Duodenal mucosa (tissue), 2 donors: ENCODE measurements at regions not wholly inside any gene's neighbourhood (a gene's known extent, or its start where the extent isn't known, plus 50 kb on each side); places are given as distances from the start of the nearest gene placed in this dataset.

Experiments used
- H3K27ac ChIP-seq: one replicate; pipeline ENCODE4 v1.7.0; 2013; ENCODE audit warnings: low read depth, low read length
- H3K27me3 ChIP-seq, 2 donors: one replicate each; pipeline ENCODE4 v1.7.0; 2013; ENCODE audit warnings: low read length in 2 of 2, control low read depth in 1 of 2; ENCODE audit not compliant: insufficient read depth in 2 of 2, control insufficient read depth in 1 of 2
- H3K36me3 ChIP-seq, 2 donors: one replicate each; pipeline ENCODE4 v1.7.0; 2013; ENCODE audit warnings: low read length in 2 of 2, control low read depth in 1 of 2; ENCODE audit not compliant: insufficient read depth in 2 of 2, control insufficient read depth in 1 of 2
- H3K4me1 ChIP-seq, 2 donors: one replicate each; pipeline ENCODE4 v1.7.0; 2013; ENCODE audit warnings: low read length in 2 of 2, control low read depth in 1 of 2; ENCODE audit not compliant: insufficient read depth in 2 of 2, control insufficient read depth in 1 of 2
- H3K4me3 ChIP-seq, 2 donors: one replicate each; pipeline ENCODE4 v1.7.0; 2013; ENCODE audit warnings: low read length in 2 of 2, low read depth in 1 of 2
- H3K9ac ChIP-seq, 2 donors: one replicate each; pipeline ENCODE4 v1.7.0; 2013; ENCODE audit warnings: low read length in 2 of 2, low read depth in 1 of 2
- H3K9me3 ChIP-seq, 2 donors: one replicate each; pipeline ENCODE4 v1.7.0; 2013; ENCODE audit warnings: low read length in 2 of 2, control low read depth in 1 of 2; ENCODE audit not compliant: control insufficient read depth in 1 of 2

- Histone ChIP-seq H3K4me3 (no peak overlapping the region), H3K9ac (no peak overlapping the region), H3K27ac (no peak overlapping the region), H3K27me3 (no peaks in the 10 kb centered on the region), H3K9me3 (no peaks in the 10 kb centered on the region), H3K4me1 (no peaks in the 10 kb centered on the region), H3K36me3 (no peaks in the 10 kb centered on the region)
Observed at GRCh38 chr6:140821196-140821595, 1311.5 kb upstream of the GJE1 start.

DNA sequence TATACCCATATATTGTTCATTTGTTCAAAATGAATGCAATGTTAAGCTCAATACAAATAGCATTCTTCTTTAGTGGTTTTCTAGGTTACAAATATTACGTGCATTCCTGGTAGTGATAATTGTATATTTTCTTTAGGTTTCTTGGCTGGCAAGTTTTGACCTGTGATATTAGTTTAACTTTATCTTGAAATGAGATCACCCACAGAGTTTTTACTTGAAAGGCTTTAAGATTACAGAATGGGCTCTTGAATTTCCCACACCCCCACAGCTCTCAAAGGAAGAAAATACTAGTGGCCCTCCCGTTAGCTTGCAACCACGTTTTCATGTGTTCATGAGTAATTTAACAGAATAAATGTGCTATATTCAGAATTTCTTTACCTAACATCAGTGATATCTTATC, 1315.5 kb upstream of the GJE1 start:
- Histone ChIP-seq H3K9me3 (no peaks in the 10 kb centered on the region), H3K27ac (no peak overlapping the region), H3K27me3 (no peaks in the 10 kb centered on the region), H3K4me1 (no peaks in the 10 kb centered on the region), H3K9ac (no peak overlapping the region), H3K4me3 (no peak overlapping the region), H3K36me3 (no peaks in the 10 kb centered on the region)

- no peaks in the 10 kb centered on the region for H3K4me1 ChIP-seq
- H3K27ac ChIP-seq: no peak overlapping the region
- no peaks in the 10 kb centered on the region for H3K36me3 ChIP-seq
- no peaks in the 10 kb centered on the region for H3K27me3 ChIP-seq
- no peaks in the 10 kb centered on the region for H3K9me3 ChIP-seq
- H3K9ac ChIP-seq: no peak overlapping the region
- H3K4me3 ChIP-seq: no peak overlapping the region
Observed at GRCh38 chr6:140816681-140817080, 1316.0 kb upstream of the GJE1 start.

DNA sequence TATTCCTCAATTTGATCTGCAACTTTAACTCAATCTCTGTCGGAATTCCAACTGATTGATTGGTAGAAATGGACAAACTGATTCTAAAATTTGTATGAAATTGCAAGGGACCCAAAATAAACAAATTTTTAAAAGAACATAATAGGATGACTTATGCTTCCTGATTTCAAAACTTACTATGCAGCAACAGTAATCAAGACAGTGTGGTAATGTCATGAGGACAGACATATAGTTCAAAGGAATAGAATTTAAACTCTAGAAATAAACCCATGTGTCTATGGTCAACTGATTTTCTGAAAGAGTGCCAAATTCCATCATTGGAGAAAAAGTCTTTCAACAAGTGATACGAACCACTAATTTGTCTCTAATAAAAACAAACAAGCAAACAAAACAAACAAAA, 1320.1 kb upstream of the GJE1 start:
- Histone ChIP-seq H3K27me3 (no peaks in the 10 kb centered on the region), H3K4me1 (no peaks in the 10 kb centered on the region), H3K9me3 (no peaks in the 10 kb centered on the region), H3K9ac (no peak overlapping the region), H3K4me3 (no peak overlapping the region), H3K36me3 (no peaks in the 10 kb centered on the region), H3K27ac (no peak overlapping the region)

DNA sequence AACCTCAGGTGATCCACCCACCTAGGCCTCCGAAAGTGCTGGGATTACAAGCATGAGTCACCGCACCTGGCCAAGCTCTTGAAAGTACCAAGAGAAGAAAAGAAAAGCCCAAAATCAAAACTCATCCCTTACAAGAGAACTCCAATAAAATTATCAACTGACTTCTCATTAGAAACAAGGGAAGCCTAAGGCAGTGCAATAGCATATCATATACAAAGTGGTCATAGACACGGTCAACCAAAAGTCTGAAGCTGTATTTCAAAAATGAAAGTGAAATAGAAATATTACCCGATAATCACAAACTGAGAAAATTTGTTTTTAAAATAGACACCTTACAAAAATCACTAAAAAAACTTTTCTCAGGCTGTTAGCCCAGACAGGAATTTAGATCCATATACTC, 1321.1 kb upstream of the GJE1 start:
- Histone ChIP-seq H3K27me3 (no peaks in the 10 kb centered on the region), H3K27ac (no peak overlapping the region), H3K36me3 (no peaks in the 10 kb centered on the region), H3K9me3 (no peaks in the 10 kb centered on the region), H3K4me1 (no peaks in the 10 kb centered on the region), H3K9ac (no peak overlapping the region), H3K4me3 (no peak overlapping the region)

DNA sequence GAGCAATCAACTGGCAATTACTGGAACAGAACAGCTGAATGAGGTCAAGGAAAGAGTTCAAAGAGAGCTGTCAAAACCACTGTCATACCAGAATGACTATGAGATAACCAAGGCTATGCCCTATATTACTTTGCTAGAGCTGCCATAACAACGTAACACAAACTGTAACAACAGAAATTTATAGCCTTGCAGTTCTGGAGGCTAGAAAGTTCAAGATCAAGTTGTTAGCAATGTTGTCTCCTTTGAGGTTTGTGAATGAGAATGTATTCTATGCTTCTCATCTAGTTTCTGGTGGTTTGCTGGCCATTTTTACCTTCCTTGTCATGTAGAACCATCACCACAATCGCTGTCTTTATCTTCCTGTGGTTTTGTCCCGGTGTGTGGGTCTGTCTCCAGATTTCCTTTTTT, 1323.0 kb upstream of the GJE1 start:
- no peaks in the 10 kb centered on the region for H3K27me3 ChIP-seq
- no peaks in the 10 kb centered on the region for H3K4me1 ChIP-seq
- H3K9me3 ChIP-seq: no peaks in the 10 kb centered on the region
- no peak overlapping the region for H3K27ac ChIP-seq
- no peak overlapping the region for H3K9ac ChIP-seq
- no peaks in the 10 kb centered on the region for H3K36me3 ChIP-seq
- H3K4me3 ChIP-seq: no peak overlapping the region

- H3K9ac ChIP-seq: no peak overlapping the region
- no peak overlapping the region for H3K4me3 ChIP-seq
- H3K27me3 ChIP-seq: no peaks in the 10 kb centered on the region
- H3K36me3 ChIP-seq: no peaks in the 10 kb centered on the region
- no peaks in the 10 kb centered on the region for H3K9me3 ChIP-seq
- H3K27ac ChIP-seq: no peak overlapping the region
- H3K4me1 ChIP-seq: no peaks in the 10 kb centered on the region
Observed at GRCh38 chr6:140806431-140806830, 1326.3 kb upstream of the GJE1 start.

DNA sequence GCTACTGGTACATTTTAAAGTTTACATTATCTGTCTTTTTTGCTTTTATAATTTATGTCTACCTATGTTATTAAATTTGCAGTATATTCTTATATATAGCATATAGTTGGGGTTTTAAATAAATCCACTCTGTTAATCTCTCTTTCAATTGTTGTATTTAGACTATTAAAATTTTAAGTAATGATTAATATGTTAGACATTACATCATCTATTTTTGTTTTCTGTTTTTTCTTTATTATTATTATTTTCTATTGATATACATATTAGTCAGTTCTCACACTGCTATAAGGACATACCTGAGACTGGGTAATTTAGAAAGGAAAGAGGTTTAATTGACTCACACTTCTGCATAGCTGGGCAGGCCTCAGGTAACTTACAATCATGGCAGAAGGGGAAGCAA, 1338.2 kb upstream of the GJE1 start:
- H3K27me3 ChIP-seq: no peaks in the 10 kb centered on the region
- no peaks in the 10 kb centered on the region for H3K36me3 ChIP-seq
- H3K4me1 ChIP-seq: no peaks in the 10 kb centered on the region
- H3K27ac ChIP-seq: no peak overlapping the region
- H3K9me3 ChIP-seq: no peaks in the 10 kb centered on the region
- no peak overlapping the region for H3K4me3 ChIP-seq
- H3K9ac ChIP-seq: no peak overlapping the region

- no peak overlapping the region for H3K4me3 ChIP-seq
- no peaks in the 10 kb centered on the region for H3K36me3 ChIP-seq
- H3K4me1 ChIP-seq: no peaks in the 10 kb centered on the region
- no peak overlapping the region for H3K9ac ChIP-seq
- H3K27ac ChIP-seq: no peak overlapping the region
- H3K27me3 ChIP-seq: no peaks in the 10 kb centered on the region
- no peaks in the 10 kb centered on the region for H3K9me3 ChIP-seq
Observed at GRCh38 chr6:140790109-140790508, 1342.6 kb upstream of the GJE1 start.

- Histone ChIP-seq H3K4me1 (no peaks in the 10 kb centered on the region), H3K27me3 (no peaks in the 10 kb centered on the region), H3K9ac (no peak overlapping the region), H3K36me3 (no peaks in the 10 kb centered on the region), H3K4me3 (no peak overlapping the region), H3K27ac (no peak overlapping the region), H3K9me3 (no peaks in the 10 kb centered on the region)
Observed at GRCh38 chr6:140789466-140789865, 1343.3 kb upstream of the GJE1 start.

DNA sequence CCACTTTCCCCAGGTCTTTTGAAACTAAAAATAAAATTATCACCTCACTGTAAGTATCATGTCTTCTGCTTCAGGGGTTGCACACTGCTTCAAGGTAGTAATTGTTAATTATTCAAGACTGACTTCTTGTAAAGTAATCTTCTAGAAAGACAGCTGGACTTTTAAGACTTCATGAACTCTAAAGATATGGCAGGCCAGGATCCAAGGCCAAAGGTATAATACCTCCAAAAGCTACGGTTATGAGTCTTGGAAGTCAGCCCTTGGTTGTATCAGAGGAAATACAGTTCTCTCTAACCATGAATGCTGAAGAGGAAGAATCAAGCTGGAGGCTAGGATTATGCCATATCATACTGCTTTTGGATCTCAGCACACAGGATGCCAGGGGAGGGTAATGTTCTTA, 1346.8 kb upstream of the GJE1 start:
- Histone ChIP-seq H3K27ac (no peak overlapping the region), H3K4me3 (no peak overlapping the region), H3K27me3 (no peaks in the 10 kb centered on the region), H3K36me3 (no peaks in the 10 kb centered on the region), H3K9me3 (no peaks in the 10 kb centered on the region), H3K9ac (no peak overlapping the region), H3K4me1 (peaks cover 2 to 7% of the 10 kb centered on the region in 2 donors)
